Neural progenitor cell (in vitro differentiated cells): ENCODE measurements at regions not wholly inside any gene's neighbourhood (a gene's known extent, or its start where the extent isn't known, plus 50 kb on each side); places are given as distances from the start of the nearest gene placed in this dataset.

Experiments used
- DNase-seq: peaks from one replicate; pipeline ENCODE4 v3.0.0-alpha.2; 2016; ENCODE audit warnings: low spot score
- H2AFZ ChIP-seq: fragments of 200-600 bp; sonication (generic); replicated peaks from 2 replicates; pipeline ENCODE4 v1.6.1; 2016; ENCODE audit warnings: antibody characterized with exemption
- H3F3A ChIP-seq: fragments of 200-600 bp; sonication (generic); 2 replicates; pipeline ENCODE4 v1.6.1; 2016; ENCODE audit warnings: antibody characterized with exemption, low read depth
- H3K27ac ChIP-seq: fragments of 200-600 bp; sonication (generic); 2 replicates; pipeline ENCODE4 v1.5.1; 2016; ENCODE audit warnings: mild to moderate bottlenecking
- H3K27me3 ChIP-seq: fragments of 200-600 bp; sonication (generic); 2 replicates; pipeline ENCODE4 v1.6.1; 2016; ENCODE audit warnings: mild to moderate bottlenecking, moderate library complexity
- H3K36me3 ChIP-seq: fragments of 200-600 bp; sonication (generic); 2 replicates; pipeline ENCODE4 v1.5.1; 2016
- H3K4me1 ChIP-seq: fragments of 200-600 bp; sonication (generic); 2 replicates; pipeline ENCODE4 v1.6.1; 2016; ENCODE audit warnings: mixed run types
- H3K4me2 ChIP-seq: fragments of 200-600 bp; sonication (generic); 2 replicates; pipeline ENCODE4 v1.6.1; 2016
- H3K4me3 ChIP-seq: fragments of 200-600 bp; sonication (generic); 2 replicates; pipeline ENCODE4 v1.5.1; 2016
- H3K79me2 ChIP-seq: fragments of 200-600 bp; sonication (generic); 2 replicates; pipeline ENCODE4 v1.6.1; 2016; ENCODE audit warnings: low read depth
- H3K9ac ChIP-seq: fragments of 200-600 bp; sonication (generic); 2 replicates; pipeline ENCODE4 v1.6.1; 2016
- H3K9me3 ChIP-seq: fragments of 200-600 bp; sonication (generic); 2 replicates; pipeline ENCODE4 v1.5.1; 2016; ENCODE audit warnings: low read depth
- H4K20me1 ChIP-seq: fragments of 200-600 bp; sonication (generic); 2 replicates; pipeline ENCODE4 v1.6.1; 2016; ENCODE audit warnings: low read depth
- H3K27ac Mint-ChIP-seq: 3 replicates; pipeline ENCODE4 v1.8.0; 2021; ENCODE audit warnings: mixed read lengths
- H3K27me3 Mint-ChIP-seq: 2 replicates; pipeline ENCODE4 v1.8.0; 2022; ENCODE audit warnings: low read depth, mild to moderate bottlenecking, inconsistent platforms, moderate library complexity, mixed read lengths; ENCODE audit not compliant: insufficient read depth
- H3K36me3 Mint-ChIP-seq: 3 replicates; pipeline ENCODE4 v1.8.0; 2021; ENCODE audit warnings: mixed read lengths
- H3K4me1 Mint-ChIP-seq: 3 replicates; pipeline ENCODE4 v1.8.0; 2021; ENCODE audit warnings: mixed read lengths
- H3K4me3 Mint-ChIP-seq: 3 replicates; pipeline ENCODE4 v1.8.0; 2021; ENCODE audit warnings: mild to moderate bottlenecking, moderate library complexity, mixed read lengths
- H3K9me3 Mint-ChIP-seq: 3 replicates; pipeline ENCODE4 v1.8.0; 2020; ENCODE audit warnings: mixed read lengths
- CTCF ChIP-seq: fragments of 200-600 bp; sonication (generic); IDR thresholded peaks from 2 replicates; pipeline ENCODE4 v1.5.1; 2017; ENCODE audit warnings: antibody characterized with exemption, mild to moderate bottlenecking
- EZH2 ChIP-seq: fragments of 200-600 bp; sonication (generic); IDR thresholded peaks from 2 replicates; pipeline ENCODE4 v1.6.1; 2017; ENCODE audit warnings: antibody characterized with exemption, mild to moderate bottlenecking, moderate library complexity
- EZH2phosphoT487 ChIP-seq: fragments of 200-600 bp; sonication (generic); IDR thresholded peaks from 2 replicates; pipeline ENCODE4 v1.6.1; 2017; ENCODE audit warnings: antibody characterized with exemption

- Histone ChIP-seq H2AFZ (no peak overlapping the region), H3K4me2 (no peak overlapping the region), H3K4me1 (no peaks in the 10 kb centered on the region), H3K36me3 (no peaks in the 10 kb centered on the region), H3K27me3 (no peaks in the 10 kb centered on the region), H4K20me1 (no peaks in the 10 kb centered on the region), H3K27ac (no peak overlapping the region), H3K9ac (no peak overlapping the region), H3K9me3 (no peaks in the 10 kb centered on the region), H3K79me2 (no peaks in the 10 kb centered on the region), H3K4me3 (no peak overlapping the region), H3F3A (no peaks in the 10 kb centered on the region)
- Mint-ChIP-seq H3K4me3 (no peak overlapping the region), H3K9me3 (no peaks in the 10 kb centered on the region), H3K27me3 (peaks cover 9% of the 10 kb centered on the region), H3K4me1 (peaks cover 25% of the 10 kb centered on the region), H3K27ac (no peak overlapping the region), H3K36me3 (no peaks in the 10 kb centered on the region)
- TF ChIP-seq EZH2 (no peak), CTCF (no peak), EZH2phosphoT487 (no peak)
- no peak for DNase-seq
These were observed 86.7 kb upstream of the C1orf174 start for GRCh38 chr1:3986686-3987218.

GRCh38 chr1:3987669-3988235 is 87.7 kb upstream of the C1orf174 start:
- no peak overlapping the region for H3K27ac ChIP-seq
- no peak overlapping the region for H3K4me2 ChIP-seq
- no peak overlapping the region for H3K9ac ChIP-seq
- Mint-ChIP-seq H3K4me1 (peaks cover 18% of the 10 kb centered on the region), H3K27me3 (peaks cover 17% of the 10 kb centered on the region), H3K36me3 (no peaks in the 10 kb centered on the region), H3K9me3 (peaks cover 5% of the 10 kb centered on the region), H3K4me3 (no peak overlapping the region), H3K27ac (no peak overlapping the region)
- no peaks in the 10 kb centered on the region for H3K9me3 ChIP-seq
- no peak overlapping the region for H2AFZ ChIP-seq
- TF ChIP-seq EZH2 (no peak), CTCF (no peak), EZH2phosphoT487 (no peak)
- no peaks in the 10 kb centered on the region for H3K79me2 ChIP-seq
- no peaks in the 10 kb centered on the region for H3K27me3 ChIP-seq
- H3K36me3 ChIP-seq = no peaks in the 10 kb centered on the region
- H3K4me1 ChIP-seq = no peaks in the 10 kb centered on the region
- no peak for DNase-seq
- no peaks in the 10 kb centered on the region for H3F3A ChIP-seq
- no peak overlapping the region for H3K4me3 ChIP-seq
- H4K20me1 ChIP-seq = no peaks in the 10 kb centered on the region

GRCh38 chr1:3988431-3988830 is 88.4 kb upstream of the C1orf174 start:
- Histone ChIP-seq H3K9me3 (no peaks in the 10 kb centered on the region), H3K4me2 (no peak overlapping the region), H2AFZ (no peak overlapping the region), H3K27ac (no peak overlapping the region), H3K4me3 (no peak overlapping the region), H3K9ac (no peak overlapping the region), H3K4me1 (no peaks in the 10 kb centered on the region), H3K79me2 (no peaks in the 10 kb centered on the region), H4K20me1 (no peaks in the 10 kb centered on the region), H3F3A (no peaks in the 10 kb centered on the region), H3K36me3 (no peaks in the 10 kb centered on the region), H3K27me3 (no peaks in the 10 kb centered on the region)
- Mint-ChIP-seq H3K27me3 (peaks cover 17% of the 10 kb centered on the region), H3K4me1 (peaks cover 11% of the 10 kb centered on the region), H3K9me3 (peaks cover 5% of the 10 kb centered on the region), H3K4me3 (no peak overlapping the region), H3K27ac (no peak overlapping the region), H3K36me3 (no peaks in the 10 kb centered on the region)
- TF ChIP-seq EZH2phosphoT487 = no peak
- no peak for TF ChIP-seq CTCF
- no peak for TF ChIP-seq EZH2
- no peak for DNase-seq
